CD4-positive, alpha-beta T cell treated with Interleukin-10 for 1 hour (primary cell): ENCODE measurements at regions not wholly inside any gene's neighbourhood (a gene's known extent, or its start where the extent isn't known, plus 50 kb on each side); places are given as distances from the start of the nearest gene placed in this dataset.

ENCODE experiments used
- DNase-seq: peaks from one replicate; pipeline ENCODE4 v3.0.0-alpha.2; 2020

GRCh38 chr10:6919077-6919476, 339.0 kb upstream of the PRKCQ start:
- no peak for DNase-seq

GRCh38 chr10:6918305-6918704, 338.2 kb upstream of the PRKCQ start:
- DNase-seq: peak; percentile 78

GRCh38 chr10:6917125-6917524, 337.0 kb upstream of the PRKCQ start:
- no peak for DNase-seq

- DNase-seq: no peak
Measured at GRCh38 chr10:6916601-6917000, 336.5 kb upstream of the PRKCQ start.

GRCh38 chr10:6915307-6915706, 335.2 kb upstream of the PRKCQ start:
- no peak for DNase-seq

- DNase-seq: no peak
Measured at GRCh38 chr10:6912929-6913328, 332.9 kb upstream of the PRKCQ start.

- no peak for DNase-seq
Measured at GRCh38 chr10:6912424-6912823, 332.3 kb upstream of the PRKCQ start.

GRCh38 chr10:6912021-6912420, 331.9 kb upstream of the PRKCQ start:
- no peak for DNase-seq

GRCh38 chr10:6909905-6910560, 330.0 kb upstream of the PRKCQ start:
- DNase-seq: no peak

- DNase-seq: no peak
Measured at GRCh38 chr10:6907877-6908530, 327.9 kb upstream of the PRKCQ start.

- DNase-seq: no peak
Measured at GRCh38 chr10:6894405-6894804, 314.3 kb upstream of the PRKCQ start.

GRCh38 chr10:6892864-6893263, 312.8 kb upstream of the PRKCQ start:
- no peak for DNase-seq

- no peak for DNase-seq
Measured at GRCh38 chr10:6891924-6892323, 311.8 kb upstream of the PRKCQ start.

GRCh38 chr10:6889718-6890117, 309.6 kb upstream of the PRKCQ start:
- DNase-seq: no peak

GRCh38 chr10:6888434-6888833, 308.4 kb upstream of the PRKCQ start:
- DNase-seq: no peak

GRCh38 chr10:6885284-6885683, 305.2 kb upstream of the PRKCQ start:
- no peak for DNase-seq

- no peak for DNase-seq
Measured at GRCh38 chr10:6881987-6882386, 301.9 kb upstream of the PRKCQ start.

- DNase-seq: no peak
Measured at GRCh38 chr10:6877722-6878392, 297.8 kb upstream of the PRKCQ start.

- no peak for DNase-seq
Measured at GRCh38 chr10:6877336-6877721, 297.3 kb upstream of the PRKCQ start.

- no peak for DNase-seq
Measured at GRCh38 chr10:6875269-6875865, 295.3 kb upstream of the PRKCQ start.

- no peak for DNase-seq
Measured at GRCh38 chr10:6871128-6871527, 291.1 kb upstream of the PRKCQ start.

- no peak for DNase-seq
Measured at GRCh38 chr10:6868036-6868725, 288.1 kb upstream of the PRKCQ start.

- DNase-seq: no peak
Measured at GRCh38 chr10:6866757-6867156, 286.7 kb upstream of the PRKCQ start.
